GM10266 (cell line): ENCODE measurements at regions not wholly inside any gene's neighbourhood (a gene's known extent, or its start where the extent isn't known, plus 50 kb on each side); places are given as distances from the start of the nearest gene placed in this dataset.
"Not testable (repeated sequence)": the region's sequence is repeated elsewhere in the genome, so short reads cannot be mapped to it uniquely, and the experiment has no call there.

ENCODE experiments used
- DNase-seq: peaks from one replicate; pipeline ENCODE4 v3.0.0; 2012; ENCODE audit errors: extremely low spot score
- CTCF ChIP-seq: IDR thresholded peaks from 2 replicates; pipeline ENCODE4 v1.5.1; 2012; ENCODE audit warnings: mild to moderate bottlenecking, low read depth; ENCODE audit not compliant: control insufficient read depth, insufficient read depth; ENCODE audit errors: missing control alignments

- no peak for TF ChIP-seq CTCF
- no peak for DNase-seq
Measured at GRCh38 chr2:7539077-7539476, 621.9 kb downstream of the RNF144A start.

GRCh38 chr2:7539760-7540159 is 622.5 kb downstream of the RNF144A start:
- TF ChIP-seq CTCF, result no peak
- DNase-seq, result no peak

GRCh38 chr2:7552825-7553570 is 635.8 kb downstream of the RNF144A start:
- TF ChIP-seq CTCF, result no peak
- DNase-seq, result no peak

GRCh38 chr2:7555260-7555659 is 638.0 kb downstream of the RNF144A start:
- DNase-seq, result no peak
- no peak for TF ChIP-seq CTCF

- DNase-seq, result no peak
- TF ChIP-seq CTCF, result no peak
Measured at GRCh38 chr2:7557376-7557775, 640.2 kb downstream of the RNF144A start.

- no peak for TF ChIP-seq CTCF
- DNase-seq, result no peak
Measured at GRCh38 chr2:7559791-7560190, 642.6 kb downstream of the RNF144A start.

- DNase-seq, result no peak
- TF ChIP-seq CTCF, result no peak
Measured at GRCh38 chr2:7566382-7566881, 649.2 kb downstream of the RNF144A start.

- not testable (repeated sequence) for DNase-seq
Measured at GRCh38 chr2:7567116-7567515, 649.9 kb downstream of the RNF144A start.
